ENCODE measurements at regions not wholly inside any gene's neighbourhood (a gene's known extent, or its start where the extent isn't known, plus 50 kb on each side); places are given as distances from the start of the nearest gene placed in this dataset.

DNA sequence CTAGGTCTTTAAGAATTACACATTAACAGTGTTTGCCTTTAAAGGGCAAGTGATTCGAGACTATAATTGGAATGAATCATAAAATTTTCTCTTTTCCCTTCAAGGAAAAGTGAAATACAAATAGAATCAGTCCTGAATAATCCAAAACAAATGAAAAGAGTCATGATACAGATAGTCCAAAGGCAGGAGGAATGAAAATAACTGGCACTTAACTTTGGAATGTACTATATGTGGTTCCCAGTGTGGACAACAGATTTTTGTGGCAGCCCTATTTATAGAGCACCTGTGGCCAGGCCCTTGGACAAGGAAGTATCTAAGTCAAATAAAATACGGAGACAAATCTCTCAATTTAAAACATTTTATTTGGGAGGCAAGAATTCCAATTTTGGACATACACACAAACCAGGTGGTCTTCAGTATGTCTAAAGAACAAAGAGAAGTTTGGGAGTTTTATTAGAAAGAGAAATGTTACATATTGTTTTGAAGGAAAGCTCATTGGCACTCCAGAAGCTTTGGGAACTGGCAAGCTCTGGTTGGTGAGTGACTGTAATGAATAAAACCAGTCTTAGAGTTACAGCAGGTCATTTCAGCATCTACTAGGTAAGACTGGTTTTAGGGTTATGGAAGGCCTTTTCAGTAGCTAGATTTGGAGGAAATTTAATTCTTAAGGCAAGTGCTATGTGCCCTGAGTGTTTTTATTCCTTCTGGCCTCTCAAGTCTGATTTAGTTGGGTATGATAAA is 116.0 kb upstream of the PAM start:
- TF ChIP-seq, protein P1, sequence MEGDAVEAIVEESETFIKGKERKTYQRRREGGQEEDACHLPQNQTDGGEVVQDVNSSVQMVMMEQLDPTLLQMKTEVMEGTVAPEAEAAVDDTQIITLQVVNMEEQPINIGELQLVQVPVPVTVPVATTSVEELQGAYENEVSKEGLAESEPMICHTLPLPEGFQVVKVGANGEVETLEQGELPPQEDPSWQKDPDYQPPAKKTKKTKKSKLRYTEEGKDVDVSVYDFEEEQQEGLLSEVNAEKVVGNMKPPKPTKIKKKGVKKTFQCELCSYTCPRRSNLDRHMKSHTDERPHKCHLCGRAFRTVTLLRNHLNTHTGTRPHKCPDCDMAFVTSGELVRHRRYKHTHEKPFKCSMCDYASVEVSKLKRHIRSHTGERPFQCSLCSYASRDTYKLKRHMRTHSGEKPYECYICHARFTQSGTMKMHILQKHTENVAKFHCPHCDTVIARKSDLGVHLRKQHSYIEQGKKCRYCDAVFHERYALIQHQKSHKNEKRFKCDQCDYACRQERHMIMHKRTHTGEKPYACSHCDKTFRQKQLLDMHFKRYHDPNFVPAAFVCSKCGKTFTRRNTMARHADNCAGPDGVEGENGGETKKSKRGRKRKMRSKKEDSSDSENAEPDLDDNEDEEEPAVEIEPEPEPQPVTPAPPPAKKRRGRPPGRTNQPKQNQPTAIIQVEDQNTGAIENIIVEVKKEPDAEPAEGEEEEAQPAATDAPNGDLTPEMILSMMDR (optimal IDR thresholded peaks at IDR 0.05 in 1 of 3, IDR thresholded peaks at IDR 0.05 in 1 of 3, conservative IDR thresholded peaks at IDR 0.05 in 1 of 3; ENCODE audit: extremely low read depth in 1 of 3, insufficient read depth in 2 of 3, low read length in 3 of 3) = no peak
- TF ChIP-seq EZH2 (IDR thresholded peaks at IDR 0.05; ENCODE audit: low read length) = no peak
